Amniotic epithelial cell (primary cell): ENCODE measurements at regions not wholly inside any gene's neighbourhood (a gene's known extent, or its start where the extent isn't known, plus 50 kb on each side); places are given as distances from the start of the nearest gene placed in this dataset.
"Not testable (repeated sequence)": the region's sequence is repeated elsewhere in the genome, so short reads cannot be mapped to it uniquely, and the experiment has no call there.

ENCODE experiments used
- DNase-seq: peaks from one replicate; pipeline ENCODE4 v3.0.0-alpha.2; 2010; ENCODE audit warnings: low read depth

GRCh38 chr11:22049276-22049675 lies 143.6 kb upstream of the ANO5 start:
- DNase-seq, result no peak

GRCh38 chr11:22065472-22065871 lies 127.4 kb upstream of the ANO5 start:
- DNase-seq, result no peak

- DNase-seq, result no peak
These were observed 123.0 kb upstream of the ANO5 start for GRCh38 chr11:22069844-22070243.

GRCh38 chr11:22076271-22076930 lies 116.5 kb upstream of the ANO5 start:
- no peak for DNase-seq

GRCh38 chr11:22078063-22078462 lies 114.8 kb upstream of the ANO5 start:
- DNase-seq, result no peak

- DNase-seq, result no peak
These were observed 113.6 kb upstream of the ANO5 start for GRCh38 chr11:22079133-22079872.

GRCh38 chr11:22082178-22082577 lies 110.7 kb upstream of the ANO5 start:
- no peak for DNase-seq

GRCh38 chr11:22082788-22083187 lies 110.1 kb upstream of the ANO5 start:
- DNase-seq, result no peak

GRCh38 chr11:22084056-22084455 lies 108.8 kb upstream of the ANO5 start:
- no peak for DNase-seq

- no peak for DNase-seq
These were observed 108.3 kb upstream of the ANO5 start for GRCh38 chr11:22084564-22084963.

GRCh38 chr11:22089609-22090008 lies 103.3 kb upstream of the ANO5 start:
- no peak for DNase-seq

- DNase-seq, result no peak
These were observed 86.3 kb upstream of the ANO5 start for GRCh38 chr11:22106566-22106965.

- no peak for DNase-seq
These were observed 77.3 kb upstream of the ANO5 start for GRCh38 chr11:22115470-22116029.

GRCh38 chr11:22127981-22128380 lies 64.9 kb upstream of the ANO5 start:
- DNase-seq, result not testable (repeated sequence)

- no peak for DNase-seq
These were observed 62.3 kb upstream of the ANO5 start for GRCh38 chr11:22130462-22131053.

GRCh38 chr11:22133776-22134175 lies 59.1 kb upstream of the ANO5 start:
- no peak for DNase-seq

GRCh38 chr11:22138264-22138663 lies 54.6 kb upstream of the ANO5 start:
- no peak for DNase-seq
